ENCODE measurements at regions not wholly inside any gene's neighbourhood (a gene's known extent, or its start where the extent isn't known, plus 50 kb on each side); places are given as distances from the start of the nearest gene placed in this dataset.
"Not testable (repeated sequence)": the region's sequence is repeated elsewhere in the genome, so short reads cannot be mapped to it uniquely, and the experiment has no call there.

DNA sequence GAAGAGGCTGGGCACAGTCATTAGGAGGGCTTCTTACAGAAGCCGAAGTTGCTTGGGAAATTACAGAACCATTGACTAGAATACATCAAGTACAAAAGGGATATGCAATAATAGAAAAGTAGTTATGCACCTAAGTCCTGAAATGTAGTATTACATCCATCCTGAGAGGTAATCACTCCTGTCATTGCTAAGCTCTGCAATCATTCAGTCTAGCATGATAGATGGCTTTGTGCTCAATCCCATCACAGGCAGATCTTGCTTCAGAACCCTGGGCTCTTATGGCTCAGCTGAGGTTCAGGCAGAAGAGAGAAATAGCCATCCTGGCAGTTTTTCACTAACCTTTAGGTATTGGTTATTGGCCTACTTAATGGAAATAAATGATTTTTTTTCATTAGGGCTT lies 231.7 kb upstream of the AFF2 start:
- DNase-seq (ENCODE audit: low spot score), result no peak

DNA sequence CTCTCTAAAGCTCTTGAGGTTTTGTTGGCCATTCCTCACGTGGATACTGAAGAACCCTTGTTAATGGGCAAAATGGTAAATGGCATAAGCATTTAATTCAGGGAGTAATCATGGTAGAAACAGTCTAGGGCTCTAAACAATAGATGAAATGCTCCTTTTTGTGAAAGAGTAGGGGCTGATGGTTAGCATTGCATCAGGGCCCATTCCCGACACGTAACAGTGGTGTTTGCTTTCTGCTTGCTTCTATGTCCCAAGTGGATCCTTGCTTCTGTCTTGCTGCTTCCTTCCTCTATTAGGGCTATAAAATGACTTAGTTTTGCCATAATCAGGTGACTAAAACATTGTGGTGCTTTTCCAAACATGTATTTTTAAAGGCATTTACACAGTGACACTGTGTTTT lies 230.9 kb upstream of the AFF2 start:
- DNase-seq (ENCODE audit: low spot score), result no peak

DNA sequence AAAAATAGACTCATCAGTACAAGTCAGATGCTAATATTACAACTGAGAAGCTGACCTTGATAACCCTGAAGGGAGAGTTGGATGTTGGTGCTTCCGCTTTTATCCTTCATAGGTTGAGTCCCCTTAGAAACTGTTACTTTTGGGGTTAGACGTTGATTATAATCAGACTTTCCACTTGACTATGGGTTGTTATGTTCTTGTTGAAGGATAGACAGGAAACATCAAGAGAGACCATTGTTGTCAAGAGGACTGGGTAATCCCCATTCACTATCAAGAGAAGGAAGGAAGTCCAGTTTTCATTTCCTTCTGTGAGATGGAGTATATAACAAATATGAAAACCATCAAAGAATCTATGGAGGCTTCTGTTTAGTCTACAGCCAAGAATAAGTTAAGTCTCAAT lies 229.9 kb upstream of the AFF2 start:
- DNase-seq (ENCODE audit: low spot score), result no peak

DNA sequence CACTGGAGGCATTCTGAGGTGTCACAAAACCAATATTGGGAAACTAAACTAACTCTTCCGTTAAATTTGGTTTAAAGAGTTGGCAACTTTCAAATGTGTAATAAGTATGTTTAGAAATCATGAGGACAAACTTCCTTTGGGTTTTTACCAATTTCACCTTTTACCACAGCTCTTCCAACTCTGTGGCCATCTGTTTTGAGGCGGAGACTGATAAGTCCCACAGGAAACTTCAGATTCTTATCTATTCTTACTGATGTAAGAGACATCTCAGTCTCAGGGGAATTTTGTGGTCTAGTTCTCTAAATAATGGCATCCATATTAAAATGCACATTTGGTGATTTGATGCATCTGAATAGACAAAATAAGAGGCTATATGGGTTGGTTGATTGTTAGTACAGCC lies 229.2 kb upstream of the AFF2 start:
- no peak for DNase-seq (ENCODE audit: low spot score)

DNA sequence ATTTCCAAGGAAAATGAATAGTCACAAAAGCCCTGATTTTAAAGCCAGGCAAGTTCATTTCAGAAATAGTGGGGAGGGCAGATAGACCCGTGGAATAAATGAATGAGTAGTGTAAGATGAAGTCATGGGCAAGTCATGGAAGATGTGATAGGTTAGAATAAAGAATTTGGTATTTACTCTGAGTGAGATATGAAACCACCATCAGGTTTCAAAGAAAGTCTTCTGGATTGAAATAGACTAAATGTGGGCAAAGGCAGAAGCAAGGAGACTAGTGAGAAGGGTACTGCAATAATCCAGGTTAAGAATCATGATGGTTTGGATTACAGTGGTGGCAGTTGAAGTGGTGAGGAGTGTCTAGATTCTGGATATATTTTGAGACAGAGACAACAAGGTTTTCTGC lies 218.5 kb upstream of the AFF2 start:
- DNase-seq (ENCODE audit: low spot score), result no peak

DNA sequence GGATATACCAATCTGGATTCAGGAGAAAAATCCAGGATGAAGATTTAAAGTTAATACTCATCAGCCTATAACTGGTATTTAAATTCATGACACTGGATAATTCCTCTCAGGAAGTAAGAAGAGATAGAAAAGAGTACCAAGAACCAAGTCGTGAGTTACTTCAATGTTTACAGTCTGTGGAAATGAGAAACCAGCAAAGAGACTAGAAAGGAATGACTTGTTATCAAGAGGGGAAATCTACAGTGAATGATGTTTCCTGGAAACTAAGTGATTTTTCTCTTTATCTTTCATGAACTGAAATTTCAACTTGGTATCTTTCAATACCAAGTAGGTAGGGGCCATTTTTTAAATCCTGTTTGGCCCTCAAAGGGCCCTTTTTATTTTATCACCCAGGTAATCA lies 217.9 kb upstream of the AFF2 start:
- no peak for DNase-seq (ENCODE audit: low spot score)

DNA sequence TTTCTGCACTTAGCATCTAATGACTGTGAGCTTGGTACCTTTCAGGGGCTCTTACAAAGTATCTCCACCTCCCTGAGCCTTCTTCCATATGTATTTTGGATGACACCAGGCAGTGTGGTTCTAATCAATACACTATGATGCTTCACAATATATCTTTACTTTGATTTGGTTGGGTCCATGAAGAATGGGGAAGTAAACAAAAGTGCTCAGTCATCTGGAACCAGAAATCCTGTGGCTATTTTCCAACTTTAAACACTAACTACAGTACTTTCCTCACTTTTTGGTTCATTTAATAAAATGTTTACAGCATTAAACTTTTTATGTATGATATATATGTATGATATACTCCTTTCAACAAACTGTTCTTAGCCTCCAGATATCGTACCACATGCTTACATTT lies 216.4 kb upstream of the AFF2 start:
- no peak for DNase-seq (ENCODE audit: low spot score)

DNA sequence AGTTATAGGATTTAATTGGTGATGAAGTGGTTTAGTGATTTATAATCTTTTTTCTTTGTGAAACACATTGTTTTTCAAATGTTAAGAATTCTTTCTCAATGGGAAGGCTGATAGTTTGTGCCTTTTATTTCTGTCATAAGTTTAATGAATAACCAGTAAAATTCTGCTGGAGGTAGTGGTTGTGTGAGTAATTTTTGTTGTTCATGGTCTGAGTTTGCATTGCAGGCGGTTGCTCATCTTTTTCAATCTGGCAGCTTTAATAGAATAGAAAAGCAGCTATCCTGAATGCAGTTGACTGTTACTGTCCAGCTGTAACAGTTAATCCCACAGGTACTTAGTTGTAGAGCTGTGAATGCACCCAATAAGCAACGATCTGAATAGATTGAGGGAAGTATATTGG lies 215.6 kb upstream of the AFF2 start:
- no peak for DNase-seq (ENCODE audit: low spot score)

DNA sequence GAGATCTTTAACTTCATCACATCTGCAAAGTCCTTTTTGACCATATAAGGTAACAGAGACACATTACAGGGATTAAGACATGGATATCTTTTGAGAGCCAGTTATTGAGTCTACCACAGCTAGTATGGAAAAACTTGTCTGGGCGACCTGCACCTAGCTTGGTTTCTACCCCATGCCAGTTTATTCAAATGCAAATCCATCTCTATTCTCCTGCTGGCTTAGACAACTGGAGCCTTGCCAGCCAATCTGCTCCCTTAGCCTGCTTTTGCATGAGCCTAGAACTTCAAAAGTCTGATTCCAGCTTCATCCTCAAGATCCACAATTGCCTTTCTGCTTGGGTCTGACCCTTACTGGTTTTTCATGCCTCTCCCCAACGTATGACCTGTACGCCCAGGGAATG lies 212.0 kb upstream of the AFF2 start:
- no peak for DNase-seq (ENCODE audit: low spot score)

DNA sequence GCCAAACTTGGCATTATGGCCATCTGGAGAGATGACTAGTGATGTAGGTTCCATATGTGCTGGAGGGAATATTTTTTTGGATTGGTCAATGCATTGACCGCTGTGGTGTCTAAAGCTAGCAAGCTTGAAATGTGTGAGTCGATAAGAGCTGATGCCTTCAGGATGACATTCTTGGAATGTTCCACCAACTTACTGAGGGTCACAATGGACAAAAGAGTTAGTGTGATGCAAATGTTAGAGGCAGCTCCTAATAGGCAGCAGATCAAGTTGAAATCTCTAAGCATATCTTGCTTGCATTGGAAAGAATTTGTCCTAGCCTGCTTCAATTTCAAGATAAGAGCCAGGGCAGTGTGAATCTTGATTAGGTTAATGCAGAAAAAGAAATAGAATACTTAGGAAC lies 210.4 kb upstream of the AFF2 start:
- DNase-seq (ENCODE audit: low spot score), result no peak

DNA sequence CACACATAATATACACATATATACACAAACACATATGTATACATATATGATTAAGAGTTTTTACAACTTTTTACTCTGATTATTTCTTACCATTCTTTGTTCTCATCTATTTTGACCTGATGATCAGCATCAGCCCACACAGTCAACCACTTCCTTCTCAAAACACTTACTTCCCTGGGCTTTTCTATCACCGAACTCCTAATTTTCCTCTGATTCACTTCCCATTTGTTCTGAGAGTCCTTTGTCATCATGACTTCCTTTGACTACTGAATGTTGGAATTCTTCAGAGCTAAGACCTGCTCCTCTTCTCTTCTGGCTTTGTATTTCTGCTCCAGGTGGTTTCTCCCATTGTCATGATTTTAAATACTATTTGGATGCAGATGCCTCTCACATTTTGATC lies 209.5 kb upstream of the AFF2 start:
- DNase-seq (ENCODE audit: low spot score), result no peak

DNA sequence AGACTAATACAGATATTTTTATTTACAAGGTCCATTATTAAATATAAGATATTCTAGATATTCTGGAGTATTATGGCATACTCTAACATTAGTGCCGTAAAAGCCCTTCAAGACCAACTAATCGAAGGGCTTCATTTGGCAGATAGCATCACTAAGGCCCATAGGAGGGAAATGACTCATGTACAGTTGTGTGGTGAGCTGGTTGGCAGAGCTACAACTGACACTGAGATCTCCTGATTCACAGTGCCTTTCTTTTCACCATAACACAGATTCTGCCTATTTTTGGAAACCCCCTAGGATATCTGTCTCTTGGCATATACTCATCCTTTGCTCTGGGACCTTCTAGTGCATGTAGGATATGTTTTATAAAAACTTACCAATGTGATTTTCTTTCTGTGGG lies 201.7 kb upstream of the AFF2 start:
- no peak for DNase-seq (ENCODE audit: low spot score)

DNA sequence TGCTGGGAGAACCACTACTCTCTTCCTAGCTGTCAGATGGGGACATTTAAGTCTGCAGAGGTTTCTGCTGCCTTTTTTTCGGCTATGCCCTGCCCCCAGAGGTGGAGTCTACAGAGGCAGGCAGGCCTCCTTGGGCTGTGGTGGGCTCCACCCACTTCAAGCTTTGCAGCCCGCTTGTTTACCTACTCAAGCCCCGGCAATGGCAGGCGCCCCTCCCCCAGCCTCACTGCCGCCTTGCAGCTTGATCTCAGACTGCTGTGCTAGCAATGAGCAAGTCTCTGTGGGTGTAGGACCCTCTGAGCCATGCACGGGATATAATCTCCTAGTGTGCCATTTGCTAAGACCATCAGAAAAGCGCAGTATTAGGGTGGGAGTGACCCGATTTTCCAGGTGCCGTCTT lies 195.2 kb upstream of the AFF2 start:
- DNase-seq (ENCODE audit: low spot score), result not testable (repeated sequence)

DNA sequence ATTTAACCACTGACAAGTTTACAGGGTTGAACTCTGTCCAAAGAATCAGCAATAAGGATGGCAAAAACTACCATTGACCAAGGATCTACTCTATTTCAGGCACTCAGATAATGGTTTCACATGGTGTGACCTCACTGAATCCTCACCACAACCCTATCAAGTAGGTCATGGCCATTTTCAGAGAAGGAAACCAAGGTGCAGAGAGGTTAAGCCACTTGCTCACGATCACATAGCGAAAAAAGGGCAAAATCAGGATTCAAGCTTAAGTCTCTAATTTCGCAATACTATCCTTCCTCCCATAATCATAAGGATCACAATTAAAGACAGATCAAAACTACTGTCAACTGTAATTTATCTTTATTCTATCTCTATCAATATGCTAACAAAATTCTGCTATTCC lies 191.0 kb upstream of the AFF2 start:
- DNase-seq (ENCODE audit: low spot score), result no peak

DNA sequence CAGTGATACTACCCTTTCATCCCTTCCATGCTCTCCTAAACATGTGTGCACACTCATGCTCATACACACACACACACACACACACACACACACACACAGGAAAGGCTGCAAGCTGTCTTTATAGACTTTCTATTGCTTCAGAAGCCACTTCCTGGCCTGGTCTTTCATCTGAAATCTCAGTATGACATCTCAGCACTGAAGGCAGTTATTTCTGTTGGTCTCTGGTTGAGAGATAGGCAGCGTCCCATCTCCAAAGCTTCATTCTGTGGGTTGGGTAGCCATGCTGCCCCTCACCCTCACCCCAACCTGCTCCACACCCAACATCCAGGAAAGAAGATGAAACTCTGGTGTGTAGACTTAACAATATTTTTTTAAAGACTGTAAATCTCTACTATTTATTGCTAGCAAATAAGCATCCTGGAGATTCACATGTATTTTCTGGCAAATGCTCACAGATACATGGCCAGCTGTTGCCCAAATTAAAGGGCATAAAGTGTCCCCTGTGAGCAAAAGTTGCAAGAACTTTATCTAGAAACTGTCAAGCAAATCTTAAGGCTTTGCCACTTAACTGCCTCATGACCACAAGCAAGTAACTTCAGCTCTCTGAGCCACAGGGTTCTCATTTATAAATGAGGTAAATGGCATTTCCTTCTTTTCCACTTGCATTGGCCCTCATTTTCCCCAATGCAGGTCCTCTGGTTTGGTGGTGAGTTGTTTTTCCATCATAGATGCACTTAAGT lies 189.8 kb upstream of the AFF2 start:
- no peak for DNase-seq (ENCODE audit: low spot score)

DNA sequence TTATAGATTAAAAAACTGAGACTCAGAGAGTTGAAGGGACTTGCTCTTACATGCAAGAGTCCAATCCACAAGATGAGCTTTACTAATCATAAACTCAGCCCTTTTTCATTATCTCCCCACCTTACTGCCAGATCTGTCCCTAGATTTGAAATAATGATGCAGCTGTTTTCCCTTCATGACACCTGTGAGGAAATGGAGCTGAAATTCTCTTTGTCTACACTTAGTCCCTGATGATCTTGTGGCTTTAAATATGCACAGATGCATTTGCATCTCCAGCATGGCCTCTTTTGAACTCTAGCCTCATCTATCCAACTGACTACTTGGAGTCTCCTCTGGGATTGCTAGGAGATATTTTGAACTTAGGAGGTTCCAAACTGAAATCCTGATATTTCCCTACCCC lies 188.9 kb upstream of the AFF2 start:
- no peak for DNase-seq (ENCODE audit: low spot score)

DNA sequence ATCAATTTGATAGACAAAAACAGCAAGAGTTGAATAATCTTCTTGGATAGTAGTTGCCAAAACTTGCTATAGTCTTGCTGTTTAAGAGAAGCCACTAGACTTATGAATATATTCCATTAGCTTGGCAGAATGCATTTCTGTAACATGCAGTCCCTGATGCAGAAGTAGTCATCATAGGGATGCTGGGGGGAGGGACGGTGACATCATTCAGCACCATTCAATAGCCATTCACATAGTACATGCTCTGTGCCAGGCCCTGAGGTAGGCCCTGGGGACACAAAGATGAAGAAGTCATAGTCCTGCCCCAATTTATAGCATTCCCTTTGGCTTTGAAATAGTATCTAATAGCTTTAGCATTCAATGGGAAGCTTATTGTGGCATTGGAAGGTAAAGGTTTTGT lies 185.5 kb upstream of the AFF2 start:
- no peak for DNase-seq (ENCODE audit: low spot score)

DNA sequence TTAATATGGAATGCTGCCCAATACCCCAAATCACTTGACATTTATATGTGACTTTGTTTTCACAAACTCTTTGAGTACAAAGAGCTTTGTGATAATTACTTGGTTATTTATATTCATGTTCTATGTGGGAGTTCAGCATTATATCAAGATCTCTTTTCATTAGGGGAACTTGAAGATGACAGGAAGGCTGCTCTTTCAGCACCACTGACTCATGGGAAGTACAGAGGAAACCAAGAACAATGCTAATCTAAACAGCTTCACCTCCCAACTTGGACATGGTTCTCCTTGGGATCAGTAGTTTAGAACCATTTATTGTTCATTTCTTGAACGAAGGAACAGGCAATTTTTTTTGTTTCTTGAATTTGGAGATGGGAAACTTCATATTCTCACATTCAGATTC lies 184.0 kb upstream of the AFF2 start:
- DNase-seq (ENCODE audit: low spot score), result no peak

DNA sequence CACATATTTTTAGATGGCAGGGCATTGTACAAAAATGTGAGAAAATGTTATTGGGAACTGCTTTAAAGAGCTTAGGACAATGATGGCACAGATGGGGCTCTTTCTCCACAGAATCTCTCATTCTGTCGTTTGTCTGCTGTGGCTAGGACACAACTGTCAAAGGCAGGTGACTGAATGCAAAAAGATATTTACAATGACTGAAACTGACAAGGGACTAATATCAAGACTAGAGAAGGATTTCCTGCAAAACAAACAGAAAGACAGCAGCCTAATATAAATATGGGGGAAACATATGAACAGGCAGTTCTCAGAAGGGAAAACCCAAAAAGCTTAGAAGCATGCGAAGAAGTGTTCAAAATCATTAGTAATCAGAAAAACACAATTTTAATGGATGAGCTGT lies 177.5 kb upstream of the AFF2 start:
- no peak for DNase-seq (ENCODE audit: low spot score)

DNA sequence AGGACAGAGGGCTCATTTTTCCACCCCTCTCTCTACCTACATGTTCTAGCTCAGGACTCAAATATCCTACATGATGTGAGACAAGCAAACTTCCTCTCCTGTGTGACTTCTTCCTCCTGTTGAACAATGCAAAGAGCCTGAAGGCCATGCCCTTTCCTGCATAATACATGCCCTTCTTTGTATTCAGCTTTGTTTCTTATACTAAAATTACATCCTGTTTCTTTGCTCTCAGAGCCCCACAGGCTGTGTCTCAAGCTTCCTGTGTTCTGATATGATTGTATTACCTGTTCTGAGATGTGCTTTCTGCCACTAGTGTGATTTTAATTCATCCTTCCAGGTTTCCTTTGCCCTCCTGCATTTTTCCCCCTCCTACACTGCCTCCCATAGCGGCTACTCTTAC lies 166.4 kb upstream of the AFF2 start:
- DNase-seq (ENCODE audit: low spot score), result no peak

DNA sequence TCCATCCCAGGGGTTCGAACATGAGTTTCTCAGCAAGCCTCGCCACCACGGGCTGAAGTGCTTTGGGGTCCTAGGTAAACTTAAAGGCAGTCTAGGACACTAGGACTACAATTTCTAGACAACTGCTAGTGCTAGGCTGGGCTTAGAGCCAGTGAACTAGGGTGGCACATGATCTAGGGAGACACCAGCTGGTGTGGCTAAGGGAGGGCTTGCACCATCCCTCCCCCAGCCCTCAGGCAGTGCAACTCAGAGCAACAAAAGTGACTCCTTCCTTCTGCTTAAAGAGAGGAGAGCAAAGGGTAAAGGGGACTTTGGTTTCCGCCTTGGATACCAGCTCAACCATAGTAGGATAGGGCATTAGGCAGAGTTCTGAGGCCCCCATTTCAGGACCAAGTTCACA lies 162.5 kb upstream of the AFF2 start:
- no peak for DNase-seq (ENCODE audit: low spot score)

DNA sequence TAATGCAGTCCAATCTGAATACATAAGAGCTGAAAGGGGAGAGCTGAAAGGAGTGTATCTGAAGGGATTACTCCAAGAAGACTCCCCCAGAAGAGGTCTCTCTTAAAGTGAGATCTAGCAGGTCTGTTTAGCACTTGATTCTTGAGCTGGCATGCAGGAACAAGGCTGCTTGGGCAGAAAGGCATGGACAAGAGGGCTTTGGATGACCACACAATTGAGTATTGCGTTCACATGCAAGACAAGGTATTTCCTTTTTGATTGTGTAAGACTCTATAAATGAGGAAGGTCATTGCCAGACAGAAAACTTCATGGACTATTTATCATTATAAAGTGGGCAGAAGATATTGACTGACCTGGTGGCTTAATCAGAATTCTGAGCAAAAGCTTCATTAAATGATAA lies 145.5 kb upstream of the AFF2 start:
- no peak for DNase-seq (ENCODE audit: low spot score)

DNA sequence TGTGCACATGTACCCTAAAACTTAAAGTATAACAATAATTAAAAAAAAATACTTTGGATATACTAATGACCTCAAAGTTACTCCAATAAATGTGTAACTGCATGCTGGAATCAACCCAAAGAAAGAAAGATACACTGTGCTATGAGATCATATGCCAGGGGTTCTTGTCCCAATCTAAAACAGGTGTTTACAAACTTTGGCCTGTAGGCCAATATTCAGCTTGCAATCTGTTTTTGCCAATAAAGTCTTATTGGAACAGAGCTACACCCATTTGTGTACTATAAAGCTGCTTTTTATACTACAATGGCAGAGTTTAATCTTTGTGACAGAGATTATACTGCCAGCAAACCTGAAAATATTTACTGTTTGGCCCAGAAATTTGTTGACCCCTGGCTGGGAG lies 138.8 kb upstream of the AFF2 start:
- DNase-seq (ENCODE audit: low spot score), result no peak

DNA sequence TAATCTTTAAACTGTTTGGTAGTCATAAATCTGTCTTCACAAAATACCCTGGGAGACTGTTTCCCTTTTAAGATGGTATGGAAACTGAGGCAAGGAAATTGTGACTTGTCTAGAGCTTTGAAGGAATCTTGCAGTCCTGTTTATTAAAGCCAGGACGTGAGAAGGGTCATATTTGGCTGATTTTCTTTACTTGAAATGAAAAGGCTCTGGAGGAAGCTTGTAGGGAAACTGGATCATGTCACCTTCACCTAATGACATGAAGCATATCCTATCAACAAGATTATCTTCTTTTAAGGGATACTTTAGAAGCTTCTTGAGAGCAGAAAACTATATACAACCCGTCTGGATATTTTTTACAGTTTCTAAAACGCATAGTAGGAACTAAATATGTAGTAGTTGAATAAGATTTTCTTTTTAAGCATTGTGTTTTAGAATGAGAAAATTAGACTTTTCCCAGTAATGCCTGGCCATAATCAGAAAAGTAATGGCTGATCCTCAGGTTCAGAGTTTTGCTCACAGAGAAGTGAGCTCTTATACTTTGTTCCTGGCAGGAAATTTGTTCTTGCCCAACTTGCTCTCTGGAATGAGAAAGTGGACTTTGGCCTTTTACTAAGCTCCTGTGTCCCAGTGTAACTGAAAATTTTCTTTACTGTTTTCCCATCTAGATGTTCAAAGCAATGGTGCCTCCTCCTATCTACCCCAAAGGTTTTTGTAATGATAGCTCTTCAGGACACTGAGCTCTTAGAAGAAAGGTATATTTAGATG lies 136.8 kb upstream of the AFF2 start:
- DNase-seq (ENCODE audit: low spot score), result no peak

Data from RKO (cell line).